A673 (cell line): ENCODE measurements at regions not wholly inside any gene's neighbourhood (a gene's known extent, or its start where the extent isn't known, plus 50 kb on each side); places are given as distances from the start of the nearest gene placed in this dataset.

Source experiments
- EZH2 ChIP-seq: fragments of 200-600 bp; sonication (generic); IDR thresholded peaks from 2 replicates; pipeline ENCODE4 v1.6.1; 2017; ENCODE audit warnings: borderline replicate concordance, low read depth, mild to moderate bottlenecking, mixed read lengths, antibody characterized with exemption, low read length; ENCODE audit not compliant: poor library complexity, severe bottlenecking
- TF ChIP-seq, protein P1 (sequence below): fragments of 300-800, 200-600 bp; sonication (generic); conservative IDR thresholded peaks from 2 replicates; pipeline ENCODE4 v1.5.1; 2017; ENCODE audit warnings: low read depth, mild to moderate bottlenecking, antibody characterized with exemption, low read length, moderate library complexity, mixed read lengths

DNA sequence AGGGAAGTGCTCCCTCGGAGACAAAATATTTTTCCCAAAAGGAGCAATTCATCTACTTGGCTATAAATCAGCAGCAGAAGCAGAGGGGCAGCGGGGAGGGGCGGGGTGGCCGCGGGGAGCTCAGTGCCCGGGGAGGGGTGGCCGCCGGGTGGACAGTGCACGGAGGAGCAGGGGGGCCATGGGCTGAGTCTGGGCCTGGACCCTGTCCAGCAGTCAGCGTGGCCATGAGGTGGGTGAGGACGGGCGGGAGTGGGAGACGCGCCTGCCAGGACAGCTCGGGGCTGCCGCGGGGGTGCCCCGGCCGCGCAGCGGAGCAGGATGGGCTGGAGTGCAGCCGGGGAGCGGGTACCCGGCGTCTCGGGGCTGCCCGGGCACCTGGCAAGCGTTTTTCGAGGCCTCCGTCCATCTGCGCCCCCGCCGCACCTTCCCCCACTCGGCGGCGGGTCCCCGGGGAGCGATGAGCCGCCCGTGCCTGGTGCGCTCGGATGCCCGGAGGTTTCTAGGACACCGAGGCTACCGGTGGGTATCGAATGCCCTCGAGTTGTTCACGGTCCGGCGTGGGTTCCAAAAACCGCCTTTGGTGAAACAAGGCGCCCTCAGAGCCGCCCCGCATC lies 229.5 kb downstream of the THBS2 start:
- TF ChIP-seq, protein P1, sequence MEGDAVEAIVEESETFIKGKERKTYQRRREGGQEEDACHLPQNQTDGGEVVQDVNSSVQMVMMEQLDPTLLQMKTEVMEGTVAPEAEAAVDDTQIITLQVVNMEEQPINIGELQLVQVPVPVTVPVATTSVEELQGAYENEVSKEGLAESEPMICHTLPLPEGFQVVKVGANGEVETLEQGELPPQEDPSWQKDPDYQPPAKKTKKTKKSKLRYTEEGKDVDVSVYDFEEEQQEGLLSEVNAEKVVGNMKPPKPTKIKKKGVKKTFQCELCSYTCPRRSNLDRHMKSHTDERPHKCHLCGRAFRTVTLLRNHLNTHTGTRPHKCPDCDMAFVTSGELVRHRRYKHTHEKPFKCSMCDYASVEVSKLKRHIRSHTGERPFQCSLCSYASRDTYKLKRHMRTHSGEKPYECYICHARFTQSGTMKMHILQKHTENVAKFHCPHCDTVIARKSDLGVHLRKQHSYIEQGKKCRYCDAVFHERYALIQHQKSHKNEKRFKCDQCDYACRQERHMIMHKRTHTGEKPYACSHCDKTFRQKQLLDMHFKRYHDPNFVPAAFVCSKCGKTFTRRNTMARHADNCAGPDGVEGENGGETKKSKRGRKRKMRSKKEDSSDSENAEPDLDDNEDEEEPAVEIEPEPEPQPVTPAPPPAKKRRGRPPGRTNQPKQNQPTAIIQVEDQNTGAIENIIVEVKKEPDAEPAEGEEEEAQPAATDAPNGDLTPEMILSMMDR = no peak
- TF ChIP-seq EZH2 = no peak
